Adrenal gland (tissue), 5 donors: ENCODE measurements at regions not wholly inside any gene's neighbourhood (a gene's known extent, or its start where the extent isn't known, plus 50 kb on each side); places are given as distances from the start of the nearest gene placed in this dataset.

ENCODE experiments used
- POLR2A ChIP-seq, 2 donors: fragments of 450-650 bp; IDR thresholded peaks; one replicate each; pipeline ENCODE4 v1.6.1; 2017; ENCODE audit warnings: antibody characterized with exemption in 2 of 2, mild to moderate bottlenecking in 2 of 2, moderate library complexity in 1 of 2
- TF ChIP-seq, protein P1 (sequence below), 6 experiments: fragments of 450-650 bp in 4 of 6; fragments of 200-600 bp in 2 of 6; sonication (generic) in 1 of 6; IDR thresholded peaks; 1 replicate in 5 of 6; 2 replicates in 1 of 6; pipeline versions ENCODE4 v1.5.1 to v1.8.0; 2016 to 2021; ENCODE audit warnings: antibody characterized with exemption in 6 of 6, mild to moderate bottlenecking in 2 of 6, moderate library complexity in 1 of 6
- donor health status: DM: no; HTN: no; CAD: no.

DNA sequence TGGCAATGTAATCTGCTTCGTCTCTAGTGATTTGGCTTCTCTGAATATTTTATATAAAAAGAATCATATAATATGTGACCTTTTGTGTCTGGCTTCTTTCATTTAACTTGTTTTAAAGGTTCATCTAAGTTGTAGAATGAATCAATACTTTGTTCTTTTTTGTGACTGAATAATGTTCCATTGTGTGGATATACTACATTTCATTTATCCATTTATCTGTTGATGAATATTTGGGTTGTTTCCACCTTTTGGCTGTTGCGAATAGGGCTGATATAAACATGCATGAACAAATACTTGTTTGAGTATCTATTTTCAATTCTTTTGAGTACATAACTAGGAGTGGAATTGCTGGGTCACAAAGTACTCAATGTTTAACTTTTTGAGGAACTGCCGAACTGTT lies 63.8 kb upstream of the TNP1 start:
- TF ChIP-seq, protein P1, sequence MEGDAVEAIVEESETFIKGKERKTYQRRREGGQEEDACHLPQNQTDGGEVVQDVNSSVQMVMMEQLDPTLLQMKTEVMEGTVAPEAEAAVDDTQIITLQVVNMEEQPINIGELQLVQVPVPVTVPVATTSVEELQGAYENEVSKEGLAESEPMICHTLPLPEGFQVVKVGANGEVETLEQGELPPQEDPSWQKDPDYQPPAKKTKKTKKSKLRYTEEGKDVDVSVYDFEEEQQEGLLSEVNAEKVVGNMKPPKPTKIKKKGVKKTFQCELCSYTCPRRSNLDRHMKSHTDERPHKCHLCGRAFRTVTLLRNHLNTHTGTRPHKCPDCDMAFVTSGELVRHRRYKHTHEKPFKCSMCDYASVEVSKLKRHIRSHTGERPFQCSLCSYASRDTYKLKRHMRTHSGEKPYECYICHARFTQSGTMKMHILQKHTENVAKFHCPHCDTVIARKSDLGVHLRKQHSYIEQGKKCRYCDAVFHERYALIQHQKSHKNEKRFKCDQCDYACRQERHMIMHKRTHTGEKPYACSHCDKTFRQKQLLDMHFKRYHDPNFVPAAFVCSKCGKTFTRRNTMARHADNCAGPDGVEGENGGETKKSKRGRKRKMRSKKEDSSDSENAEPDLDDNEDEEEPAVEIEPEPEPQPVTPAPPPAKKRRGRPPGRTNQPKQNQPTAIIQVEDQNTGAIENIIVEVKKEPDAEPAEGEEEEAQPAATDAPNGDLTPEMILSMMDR (IDR thresholded peaks at IDR 0.05) = no peak
- TF ChIP-seq POLR2A (IDR thresholded peaks at IDR 0.05) = no peak
